OCI-LY7 (cell line): ENCODE measurements at regions not wholly inside any gene's neighbourhood (a gene's known extent, or its start where the extent isn't known, plus 50 kb on each side); places are given as distances from the start of the nearest gene placed in this dataset.

Experiments
- CTCF ChIP-seq: fragments of 200-600 bp; sonication (generic); conservative IDR thresholded peaks from 2 replicates; pipeline ENCODE4 v1.5.1; 2014; ENCODE audit warnings: mild to moderate bottlenecking, antibody characterized with exemption, low read length, moderate library complexity, mixed read lengths
- EZH2phosphoT487 ChIP-seq: fragments of 200-600 bp; sonication (generic); IDR thresholded peaks from 2 replicates; pipeline ENCODE4 v1.6.1; 2018; ENCODE audit warnings: low read depth, borderline replicate concordance, mild to moderate bottlenecking, mixed run types, antibody characterized with exemption, low read length, moderate library complexity, mixed read lengths

- TF ChIP-seq CTCF (no peak), EZH2phosphoT487 (no peak)
Measured at GRCh38 chr21:16866851-16867250, 646.0 kb upstream of the CXADR start.
